ENCODE measurements at regions not wholly inside any gene's neighbourhood (a gene's known extent, or its start where the extent isn't known, plus 50 kb on each side); places are given as distances from the start of the nearest gene placed in this dataset.

DNA sequence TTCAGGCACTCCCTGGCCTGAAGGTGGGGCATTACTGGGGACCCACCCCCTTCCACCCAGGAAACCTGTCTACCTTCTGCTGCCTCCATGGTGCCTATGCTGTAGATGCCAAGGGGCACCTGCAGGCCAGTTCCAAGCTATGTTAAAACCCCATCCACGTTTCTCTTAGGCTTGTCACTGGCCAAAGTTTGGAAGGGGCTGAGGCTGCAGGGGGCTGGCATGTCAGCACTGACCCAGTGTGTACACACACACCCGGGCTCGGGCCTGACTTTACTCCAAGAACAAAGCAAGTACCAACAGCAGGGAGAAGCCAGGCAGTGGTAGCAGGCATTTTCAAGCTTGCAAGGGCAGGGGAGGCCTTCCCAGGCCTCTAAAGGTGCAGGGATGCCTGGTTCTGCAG, 53.8 kb upstream of the PCDH15 start:
- no peak for DNase-seq

DNA sequence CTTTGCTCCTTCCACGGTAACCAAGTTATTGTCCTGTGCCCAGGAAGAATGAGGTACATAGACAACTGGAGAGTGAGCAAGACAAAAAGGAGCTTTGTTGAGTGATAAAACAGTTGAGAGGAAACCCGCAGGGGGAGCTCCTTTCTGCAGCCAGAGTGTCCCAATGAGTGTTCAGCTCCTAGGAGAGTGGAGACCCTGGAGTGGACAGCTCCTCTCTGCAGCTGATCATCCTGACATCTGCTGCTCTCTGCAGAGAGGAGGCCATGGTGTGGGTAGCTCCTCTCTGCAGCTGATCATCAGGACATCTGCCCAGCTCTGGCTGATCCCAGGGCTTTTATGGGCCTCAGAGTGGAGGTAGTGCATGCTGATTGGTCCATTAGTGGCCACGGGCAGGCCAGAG, 53.4 kb upstream of the PCDH15 start:
- DNase-seq = no peak

- DNase-seq = no peak
Measured at GRCh38 chr10:54853883-54854282, 52.9 kb upstream of the PCDH15 start.

All from anterior cingulate cortex (tissue), 58 donors.